HCT116 (cell line): ENCODE measurements at regions not wholly inside any gene's neighbourhood (a gene's known extent, or its start where the extent isn't known, plus 50 kb on each side); places are given as distances from the start of the nearest gene placed in this dataset.

Experiments used
- ATAC-seq: fragments of 200-7000 bp; cut with Tn5 transposase; 2 replicates; pipeline ENCODE4 v1.9.1; 2020; ENCODE audit warnings: mild to moderate bottlenecking, moderate library complexity
- BruUV-seq: library from RNA; stranded (reverse); fragments of 400-500 nt; replicated peaks from 2 replicates; lab custom pipeline; 2021; lab: Mats Ljungman, UMichigan
- CTCF ChIA-PET: fragments of 300-600 bp; sonication (Branson Sonifier 250); formaldehyde crosslinking; loops from one replicate; lab custom pipeline; 2021; ENCODE audit warnings: antibody characterized with exemption; lab: Charles Lee
- POLR2A ChIA-PET: fragments of 300-600, 350-600 bp; sonication (Branson Sonifier 250); formaldehyde crosslinking; loops from one replicate; lab custom pipeline; 2021; ENCODE audit warnings: antibody characterized with exemption; lab: Charles Lee
- RAD21 ChIA-PET, 2 experiments: fragments of 300-600 bp; sonication (Branson Sonifier 250); formaldehyde crosslinking; loops; one replicate each; lab custom pipeline; 2023; ENCODE audit warnings: low total read pairs in 2 of 2; ENCODE audit not compliant: uncharacterized antibody in 2 of 2, unreplicated experiment in 2 of 2, low non-redundant PET in 1 of 2; lab: Charles Lee
- DNase-seq: peaks from one replicate; pipeline ENCODE4 v3.0.0-alpha.2; 2010; ENCODE audit warnings: low read depth, low spot score
- H2AFZ ChIP-seq: fragments of 200-600 bp; shearing (Covaris generic), sonication (generic); 2 replicates; pipeline ENCODE4 v1.6.1; 2017; ENCODE audit warnings: low read depth, mixed run types, mixed read lengths, antibody characterized with exemption, low read length; ENCODE audit not compliant: poor library complexity, severe bottlenecking
- H3K27ac ChIP-seq: 2 replicates; pipeline ENCODE4 v1.5.1; 2012; ENCODE audit warnings: low read depth, low read length
- H3K27me3 ChIP-seq: fragments of 200-600 bp; sonication (generic); 2 replicates; pipeline ENCODE4 v1.6.1; 2016; ENCODE audit warnings: mixed run types, low read length, mixed read lengths; ENCODE audit not compliant: insufficient read depth
- H3K36me3 ChIP-seq, 2 experiments: fragments of 200-500 bp in 1 of 2; fragments of 200-600 bp in 1 of 2; sonication (Bioruptor generic) in 1 of 2; sonication (generic) in 1 of 2; 2 replicates each; pipeline versions ENCODE4 v1.5.1 to v1.6.1; 2014 to 2016; ENCODE audit warnings: low read length in 2 of 2, inconsistent platforms in 1 of 2, mixed read lengths in 1 of 2, mixed run types in 1 of 2; ENCODE audit not compliant: insufficient read depth in 2 of 2, control insufficient read depth in 1 of 2
- H3K4me1 ChIP-seq, 2 experiments: fragments of 200-600 bp in 1 of 2; sonication (generic) in 1 of 2; 2 replicates each; pipeline versions ENCODE4 v1.5.1 to v1.6.1; 2012 to 2017; ENCODE audit warnings: low read length in 2 of 2, inconsistent platforms in 1 of 2, mild to moderate bottlenecking in 1 of 2, mixed read lengths in 1 of 2, mixed run types in 1 of 2, moderate library complexity in 1 of 2; ENCODE audit not compliant: insufficient read depth in 2 of 2, control insufficient read depth in 1 of 2
- H3K4me2 ChIP-seq: fragments of 200-600 bp; sonication (generic); 2 replicates; pipeline ENCODE4 v1.6.1; 2017; ENCODE audit warnings: mixed run types, low read length, mixed read lengths
- H3K4me3 ChIP-seq, 2 experiments: fragments of 200-600 bp in 1 of 2; sonication (generic) in 1 of 2; replicated peaks in 1 of 2; 2 replicates each; pipeline ENCODE4 v1.5.1; 2011 to 2016; ENCODE audit warnings: low read length in 2 of 2, control low read depth in 1 of 2, low read depth in 1 of 2, mild to moderate bottlenecking in 1 of 2, mixed read lengths in 1 of 2, mixed run types in 1 of 2
- H3K79me2 ChIP-seq: fragments of 200-600 bp; sonication (generic); 2 replicates; pipeline ENCODE4 v1.6.1; 2017; ENCODE audit warnings: mild to moderate bottlenecking, mixed run types, low read length, moderate library complexity, mixed read lengths; ENCODE audit not compliant: insufficient read depth
- H3K9ac ChIP-seq: fragments of 200-600 bp; sonication (generic); 2 replicates; pipeline ENCODE4 v1.6.1; 2016; ENCODE audit warnings: low read length, mixed read lengths
- H3K9me2 ChIP-seq: fragments of 200-600 bp; sonication (generic), shearing (Covaris generic); 2 replicates; pipeline ENCODE4 v1.6.1; 2017; ENCODE audit warnings: mixed run types, mild to moderate bottlenecking, moderate library complexity; ENCODE audit not compliant: insufficient read depth
- H3K9me3 ChIP-seq, 2 experiments: fragments of 200-500 bp in 1 of 2; fragments of 200-600 bp in 1 of 2; sonication (Bioruptor generic) in 1 of 2; sonication (generic) in 1 of 2; 2 replicates each; pipeline ENCODE4 v1.6.1; 2014 to 2017; ENCODE audit warnings: low read length in 2 of 2, mixed read lengths in 2 of 2, inconsistent platforms in 1 of 2, low read depth in 1 of 2, mild to moderate bottlenecking in 1 of 2, mixed run types in 1 of 2, moderate library complexity in 1 of 2; ENCODE audit not compliant: control insufficient read depth in 1 of 2, insufficient read depth in 1 of 2
- H4K20me1 ChIP-seq: fragments of 200-600 bp; sonication (generic), shearing (Covaris generic); 2 replicates; pipeline ENCODE4 v1.6.1; 2017; ENCODE audit warnings: mixed run types, mild to moderate bottlenecking, moderate library complexity; ENCODE audit not compliant: insufficient read depth
- ATF3 ChIP-seq: IDR thresholded peaks from 2 replicates; pipeline ENCODE4 v1.6.1; 2012
- CBX3 ChIP-seq: IDR thresholded peaks from 2 replicates; pipeline ENCODE4 v1.6.1; 2012; ENCODE audit warnings: low read depth
- CEBPB ChIP-seq: IDR thresholded peaks from 2 replicates; pipeline ENCODE4 v1.6.1; 2012; ENCODE audit warnings: low read depth
- CTCF ChIP-seq, 3 experiments: fragments of 200-600 bp in 1 of 3; sonication (generic) in 1 of 3; IDR thresholded peaks in 2 of 3; conservative IDR thresholded peaks in 1 of 3; 2 replicates each; pipeline ENCODE4 v1.5.1; 2012 to 2017; ENCODE audit warnings: low read depth in 2 of 3, low read length in 2 of 3, antibody characterized with exemption in 1 of 3, borderline replicate concordance in 1 of 3, control low read depth in 1 of 3, mild to moderate bottlenecking in 1 of 3, mixed read lengths in 1 of 3, mixed run types in 1 of 3, moderate library complexity in 1 of 3; ENCODE audit not compliant: insufficient read depth in 1 of 3
- EZH2phosphoT487 ChIP-seq: fragments of 200-600 bp; IDR thresholded peaks from 2 replicates; pipeline ENCODE4 v1.6.1; 2018; ENCODE audit warnings: antibody characterized with exemption, borderline replicate concordance
- MAX ChIP-seq: IDR thresholded peaks from 2 replicates; pipeline ENCODE4 v1.6.1; 2012
- POLR2AphosphoS5 ChIP-seq: IDR thresholded peaks from 2 replicates; pipeline ENCODE4 v1.6.1; 2011; ENCODE audit warnings: mild to moderate bottlenecking, low read depth, low read length, moderate library complexity
- SRF ChIP-seq: IDR thresholded peaks from 2 replicates; pipeline ENCODE4 v1.6.1; 2012; ENCODE audit warnings: low read depth
- TCF7L2 ChIP-seq: IDR thresholded peaks from 2 replicates; pipeline ENCODE4 v1.7.0; 2011; ENCODE audit warnings: borderline replicate concordance, inconsistent platforms; ENCODE audit not compliant: insufficient read depth, insufficient read length; ENCODE audit errors: extremely low read depth
- intact Hi-C: fragments of 100-400 bp; cut with micrococcal nuclease; formaldehyde crosslinking; loops from 2 replicates; pipeline ENCODE4 v1.10.0; 2022

- H3K79me2 ChIP-seq: no peaks in the 10 kb centered on the region
- H3K4me1 ChIP-seq: no peaks in the 10 kb centered on the region
- no peak overlapping the region for H2AFZ ChIP-seq
- no peak overlapping the region for H3K4me2 ChIP-seq
- RAD21 ChIA-PET: no interaction called here
- no peaks in the 10 kb centered on the region for H3K9me3 ChIP-seq
- TF ChIP-seq TCF7L2: peak; percentile 13
- TF ChIP-seq ATF3: no peak
- no peak for TF ChIP-seq CBX3
- TF ChIP-seq SRF: no peak
- no peak for TF ChIP-seq MAX
- TF ChIP-seq, all 23 proteins: peak for 1
- ChIA-PET CTCF (no interaction called here), POLR2A (no interaction called here)
- BruUV-seq: no TSS peak
- ATAC-seq: no peak
- H3K27ac ChIP-seq: no peak overlapping the region
- no peak for DNase-seq
- H3K9ac ChIP-seq: no peak overlapping the region
- H4K20me1 ChIP-seq: no peaks in the 10 kb centered on the region
- no peaks in the 10 kb centered on the region for H3K9me2 ChIP-seq
- no peak overlapping the region for H3K4me3 ChIP-seq
- no peaks in the 10 kb centered on the region for H3K36me3 ChIP-seq
- intact Hi-C loops: no loop called here
- H3K27me3 ChIP-seq: no peaks in the 10 kb centered on the region
These were observed 397.5 kb downstream of the DTWD2 start for GRCh38 chr5:118590806-118591205.

GRCh38 chr5:118580949-118581348, 407.4 kb downstream of the DTWD2 start:
- ChIA-PET CTCF (no interaction called here), POLR2A (no interaction called here)
- BruUV-seq: no TSS peak
- H2AFZ ChIP-seq: no peak overlapping the region
- no peaks in the 10 kb centered on the region for H3K27me3 ChIP-seq
- TF ChIP-seq CEBPB: no peak
- no peak for TF ChIP-seq ATF3
- TF ChIP-seq EZH2phosphoT487: no peak
- no peak for TF ChIP-seq TCF7L2
- no peak for TF ChIP-seq SRF
- TF ChIP-seq POLR2AphosphoS5: no peak
- no peak for TF ChIP-seq CBX3
- TF ChIP-seq CTCF (IDR thresholded peaks at IDR 0.05 in 2 of 3, conservative IDR thresholded peaks at IDR 0.05 in 1 of 3; ENCODE audit: borderline replicate concordance in 1 of 3, insufficient read depth in 1 of 3, low read depth in 2 of 3, low read length in 2 of 3): no peak
- TF ChIP-seq MAX: no peak
- TF ChIP-seq, all 23 proteins: peak for 0
- Histone ChIP-seq H3K4me2 (no peak overlapping the region), H3K79me2 (no peaks in the 10 kb centered on the region), H3K9me2 (no peaks in the 10 kb centered on the region), H3K27ac (no peak overlapping the region), H3K4me1 (no peaks in the 10 kb centered on the region), H3K9me3 (no peaks in the 10 kb centered on the region), H3K36me3 (no peaks in the 10 kb centered on the region), H3K9ac (no peak overlapping the region), H3K4me3 (no peak overlapping the region), H4K20me1 (no peaks in the 10 kb centered on the region; the same call in 1 of the 2 replicates)
- RAD21 ChIA-PET: no interaction called here
- DNase-seq (no peak), ATAC-seq (no peak)
- intact Hi-C loops: no loop called here
